ENCODE measurements at regions not wholly inside any gene's neighbourhood (a gene's known extent, or its start where the extent isn't known, plus 50 kb on each side); places are given as distances from the start of the nearest gene placed in this dataset.

DNA sequence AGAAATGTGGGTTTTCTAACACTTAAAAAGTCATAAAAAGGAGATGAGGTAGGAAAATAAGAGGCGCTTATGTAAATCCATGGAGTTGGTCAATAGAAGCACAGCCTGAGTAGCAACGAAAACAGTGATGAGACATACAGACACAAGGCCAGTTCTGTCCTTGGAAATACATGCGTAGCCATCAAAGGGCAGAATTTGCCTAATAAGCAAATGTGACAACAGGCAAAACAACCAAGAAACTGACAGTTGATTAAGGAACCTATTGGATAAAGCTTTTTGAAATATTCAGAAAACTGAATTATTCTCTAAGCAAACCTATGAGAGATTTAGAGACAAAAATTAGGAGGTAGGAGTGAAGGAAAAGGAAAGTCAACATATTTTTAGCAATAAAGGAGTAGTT is 586.3 kb downstream of the PLCL1 start:
- FAIRE-seq (no peak), DNase-seq (ENCODE audit: low read depth, low spot score) (no peak)
- Histone ChIP-seq H3K27ac (ENCODE audit: control insufficient read depth, insufficient read depth, low read length) (no peak overlapping the region), H4K20me1 (ENCODE audit: control insufficient read depth, extremely low read depth, insufficient read depth, low read length) (no peaks in the 10 kb centered on the region), H3K9me1 (ENCODE audit: control insufficient read depth, extremely low read depth, insufficient read depth, low read length) (no peaks in the 10 kb centered on the region), H3K36me3 (ENCODE audit: control insufficient read depth in 2 of 2, extremely low read depth in 1 of 2, insufficient read depth in 2 of 2, low read length in 2 of 2) (no peaks in the 10 kb centered on the region), H3K27me3 (ENCODE audit: control insufficient read depth, extremely low read depth, insufficient read depth, low read length) (no peaks in the 10 kb centered on the region), H3K4me1 (ENCODE audit: control insufficient read depth, extremely low read depth, insufficient read depth, low read length) (no peaks in the 10 kb centered on the region), H3K9me3 (ENCODE audit: control insufficient read depth, low read depth, low read length) (no peaks in the 10 kb centered on the region), H3K4me3 (ENCODE audit: control insufficient read depth in 2 of 3, extremely low read depth in 1 of 3, insufficient read depth in 2 of 3, low read depth in 1 of 3, low read length in 3 of 3) (no peak overlapping the region), H3K79me2 (ENCODE audit: control insufficient read depth, insufficient read depth, low read length) (no peaks in the 10 kb centered on the region), H3K9ac (ENCODE audit: control insufficient read depth, extremely low read depth, insufficient read depth, low read length) (no peak overlapping the region), H2AFZ (ENCODE audit: control insufficient read depth, low read length) (no peak overlapping the region), H3K4me2 (ENCODE audit: control insufficient read depth, extremely low read depth, insufficient read depth, low read depth, low read length) (no peak overlapping the region)
- dilution Hi-C loops (cut with MboI; ENCODE audit: extremely low pct_ligation_motif_present, low sequenced_read_pairs), result no loop called here
- TF ChIP-seq, protein P1, sequence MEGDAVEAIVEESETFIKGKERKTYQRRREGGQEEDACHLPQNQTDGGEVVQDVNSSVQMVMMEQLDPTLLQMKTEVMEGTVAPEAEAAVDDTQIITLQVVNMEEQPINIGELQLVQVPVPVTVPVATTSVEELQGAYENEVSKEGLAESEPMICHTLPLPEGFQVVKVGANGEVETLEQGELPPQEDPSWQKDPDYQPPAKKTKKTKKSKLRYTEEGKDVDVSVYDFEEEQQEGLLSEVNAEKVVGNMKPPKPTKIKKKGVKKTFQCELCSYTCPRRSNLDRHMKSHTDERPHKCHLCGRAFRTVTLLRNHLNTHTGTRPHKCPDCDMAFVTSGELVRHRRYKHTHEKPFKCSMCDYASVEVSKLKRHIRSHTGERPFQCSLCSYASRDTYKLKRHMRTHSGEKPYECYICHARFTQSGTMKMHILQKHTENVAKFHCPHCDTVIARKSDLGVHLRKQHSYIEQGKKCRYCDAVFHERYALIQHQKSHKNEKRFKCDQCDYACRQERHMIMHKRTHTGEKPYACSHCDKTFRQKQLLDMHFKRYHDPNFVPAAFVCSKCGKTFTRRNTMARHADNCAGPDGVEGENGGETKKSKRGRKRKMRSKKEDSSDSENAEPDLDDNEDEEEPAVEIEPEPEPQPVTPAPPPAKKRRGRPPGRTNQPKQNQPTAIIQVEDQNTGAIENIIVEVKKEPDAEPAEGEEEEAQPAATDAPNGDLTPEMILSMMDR (optimal IDR thresholded peaks at IDR 0.05 in 1 of 3, IDR thresholded peaks at IDR 0.05 in 1 of 3, conservative IDR thresholded peaks at IDR 0.05 in 1 of 3; ENCODE audit: extremely low read depth in 1 of 3, insufficient read depth in 2 of 3, low read length in 3 of 3), result no peak
- TF ChIP-seq EZH2 (IDR thresholded peaks at IDR 0.05; ENCODE audit: low read length), result no peak

DNA sequence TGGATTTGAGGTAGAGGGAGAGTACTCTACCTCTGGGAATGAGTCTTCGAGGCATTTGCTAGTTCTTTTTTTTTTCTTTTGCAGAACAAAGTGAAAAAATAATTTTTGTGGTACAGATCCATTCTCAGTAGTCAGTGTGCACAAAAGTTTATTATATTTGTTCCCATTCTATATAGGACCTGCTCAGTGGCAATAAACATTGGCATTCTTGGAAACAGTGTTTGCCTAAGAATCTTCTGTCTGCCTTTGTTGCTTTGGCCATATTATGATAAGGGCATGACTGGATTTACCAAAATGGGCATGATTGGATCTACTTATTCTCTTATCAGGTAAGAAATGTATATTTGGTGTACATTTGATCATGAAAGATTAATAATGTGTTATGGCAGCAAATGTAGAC is 583.3 kb downstream of the PLCL1 start:
- no peaks in the 10 kb centered on the region for H3K27me3 ChIP-seq (ENCODE audit: control insufficient read depth, extremely low read depth, insufficient read depth, low read length)

More for the DNA sequence above, 583.3 kb downstream of the PLCL1 start:
- H3K9me1 ChIP-seq (ENCODE audit: control insufficient read depth, extremely low read depth, insufficient read depth, low read length), result no peaks in the 10 kb centered on the region
- no peaks in the 10 kb centered on the region for H3K36me3 ChIP-seq (ENCODE audit: control insufficient read depth in 2 of 2, extremely low read depth in 1 of 2, insufficient read depth in 2 of 2, low read length in 2 of 2)
- no peak overlapping the region for H3K4me2 ChIP-seq (ENCODE audit: control insufficient read depth, extremely low read depth, insufficient read depth, low read depth, low read length)
- H3K9ac ChIP-seq (ENCODE audit: control insufficient read depth, extremely low read depth, insufficient read depth, low read length), result no peak overlapping the region
- no peaks in the 10 kb centered on the region for H3K4me1 ChIP-seq (ENCODE audit: control insufficient read depth, extremely low read depth, insufficient read depth, low read length)
- H2AFZ ChIP-seq (ENCODE audit: control insufficient read depth, low read length), result no peak overlapping the region
- dilution Hi-C loops (cut with MboI; ENCODE audit: extremely low pct_ligation_motif_present, low sequenced_read_pairs), result no loop called here
- H3K27ac ChIP-seq (ENCODE audit: control insufficient read depth, insufficient read depth, low read length), result no peak overlapping the region
- H3K79me2 ChIP-seq (ENCODE audit: control insufficient read depth, insufficient read depth, low read length), result no peaks in the 10 kb centered on the region
- H3K4me3 ChIP-seq (ENCODE audit: control insufficient read depth in 2 of 3, extremely low read depth in 1 of 3, insufficient read depth in 2 of 3, low read depth in 1 of 3, low read length in 3 of 3), result no peak overlapping the region
- FAIRE-seq, result no peak
- no peaks in the 10 kb centered on the region for H4K20me1 ChIP-seq (ENCODE audit: control insufficient read depth, extremely low read depth, insufficient read depth, low read length)
- H3K9me3 ChIP-seq (ENCODE audit: control insufficient read depth, low read depth, low read length), result no peaks in the 10 kb centered on the region
- no peak for DNase-seq (ENCODE audit: low read depth, low spot score)
- TF ChIP-seq, protein P1 (optimal IDR thresholded peaks at IDR 0.05 in 1 of 3, IDR thresholded peaks at IDR 0.05 in 1 of 3, conservative IDR thresholded peaks at IDR 0.05 in 1 of 3; ENCODE audit: extremely low read depth in 1 of 3, insufficient read depth in 2 of 3, low read length in 3 of 3), result no peak
- TF ChIP-seq EZH2 (IDR thresholded peaks at IDR 0.05; ENCODE audit: low read length), result no peak

Measured in keratinocyte (primary cell).